HepG2 (cell line): ENCODE measurements at regions not wholly inside any gene's neighbourhood (a gene's known extent, or its start where the extent isn't known, plus 50 kb on each side); places are given as distances from the start of the nearest gene placed in this dataset.

Experiments
- ATAC-seq: fragments of 200-7000 bp; cut with Tn5 transposase; 3 replicates; pipeline ENCODE4 v1.9.1; 2020; ENCODE audit warnings: mild to moderate bottlenecking, moderate library complexity
- BruUV-seq: library from RNA; stranded (reverse); fragments of 400-500 nt; replicated peaks from 2 replicates; lab custom pipeline; 2021; lab: Mats Ljungman, UMichigan
- CTCF ChIA-PET: fragments of 300-600 bp; formaldehyde crosslinking; extraction: SDS; loops from one replicate; lab custom pipeline; 2021; ENCODE audit warnings: low total read pairs, inconsistent platforms, low intra/inter-chr PET ratio; lab: Yijun Ruan, JAX
- POLR2A ChIA-PET: fragments of 350-600 bp; sonication (Branson Sonifier 250); formaldehyde crosslinking; loops from one replicate; lab custom pipeline; 2020; ENCODE audit warnings: antibody characterized with exemption, inconsistent platforms; lab: Yijun Ruan, JAX
- DNase-seq: peaks from one replicate; pipeline ENCODE4 v3.0.0-alpha.2; 2015; ENCODE audit warnings: low spot score
- FAIRE-seq: peaks from 3 replicates; lab custom pipeline; 2011; peaks lifted over from hg19 to GRCh38; lab: Jason Lieb, UNC
- H2AFZ ChIP-seq: one replicate; pipeline ENCODE4 v1.6.1; 2011; ENCODE audit warnings: low read length, inconsistent platforms
- H3K27ac ChIP-seq: fragments of 300-600 bp; 3 replicates; pipeline ENCODE4 v1.8.0; 2011; ENCODE audit warnings: mixed run types, mild to moderate bottlenecking, mixed read lengths, low read length, inconsistent platforms; ENCODE audit not compliant: insufficient read depth; ENCODE audit errors: extremely low read length
- H3K27me3 ChIP-seq, 2 experiments: fragments of 200-600 bp in 1 of 2; 2 replicates in 1 of 2; 3 replicates in 1 of 2; pipeline versions ENCODE4 v1.6.0 to v1.8.0; 2011; ENCODE audit warnings: low read length in 2 of 2, mild to moderate bottlenecking in 2 of 2, moderate library complexity in 2 of 2, inconsistent platforms in 1 of 2; ENCODE audit not compliant: insufficient read depth in 2 of 2, control insufficient read depth in 1 of 2
- H3K36me3 ChIP-seq, 2 experiments: fragments of 200-600 bp in 1 of 2; replicated peaks in 1 of 2; 2 replicates in 1 of 2; 3 replicates in 1 of 2; pipeline versions ENCODE4 v1.5.1 to v1.8.0; 2011; ENCODE audit warnings: low read length in 2 of 2, inconsistent platforms in 1 of 2; ENCODE audit not compliant: insufficient read depth in 2 of 2, control insufficient read depth in 1 of 2
- H3K4me1 ChIP-seq: 2 replicates; pipeline ENCODE4 v1.5.1; 2012; ENCODE audit warnings: low read length, inconsistent platforms; ENCODE audit not compliant: insufficient read depth
- H3K4me2 ChIP-seq: 2 replicates; pipeline ENCODE4 v1.6.0; 2011; ENCODE audit warnings: low read depth, low read length, inconsistent platforms
- H3K4me3 ChIP-seq, 3 experiments: fragments of 200-600 bp in 1 of 3; sonication (generic), shearing (Covaris generic) in 1 of 3; replicated peaks in 1 of 3; 2 replicates each; pipeline ENCODE4 v1.5.1; 2011 to 2016; ENCODE audit warnings: low read length in 3 of 3, inconsistent platforms in 2 of 3, low read depth in 2 of 3, mild to moderate bottlenecking in 2 of 3, control low read depth in 1 of 3, mixed read lengths in 1 of 3; ENCODE audit not compliant: insufficient read depth in 1 of 3
- H3K79me2 ChIP-seq: one replicate; pipeline ENCODE4 v1.6.1; 2011; ENCODE audit warnings: low read length, inconsistent platforms; ENCODE audit not compliant: insufficient read depth
- H3K9ac ChIP-seq: 2 replicates; pipeline ENCODE4 v1.6.0; 2011; ENCODE audit warnings: mild to moderate bottlenecking, low read depth, low read length, inconsistent platforms; ENCODE audit not compliant: insufficient read depth
- H3K9me3 ChIP-seq: 2 replicates; pipeline ENCODE4 v1.5.1; 2012; ENCODE audit warnings: mild to moderate bottlenecking, low read length
- H4K20me1 ChIP-seq: 2 replicates; pipeline ENCODE4 v1.6.0; 2011; ENCODE audit warnings: inconsistent platforms, mild to moderate bottlenecking, low read length, moderate library complexity; ENCODE audit not compliant: insufficient read depth
- AGO2 ChIP-seq: fragments of 200-400 bp; formaldehyde crosslinking; optimal IDR thresholded peaks from 2 replicates; pipeline ENCODE3; 2017; ENCODE audit warnings: mild to moderate bottlenecking, low read depth, low read length, moderate library complexity
- ATF2 ChIP-seq: sonication (generic); formaldehyde crosslinking; IDR thresholded peaks from 2 replicates; pipeline ENCODE4 v1.4.0; 2020; ENCODE audit warnings: missing genetic modification reagents
- CBX2 ChIP-seq, 2 experiments: fragments of 200-600 bp in 1 of 2; sonication (generic); formaldehyde crosslinking in 1 of 2; IDR thresholded peaks; 2 replicates each; pipeline versions ENCODE4 v1.7.0 to v1.8.1; 2018 to 2022; ENCODE audit warnings: low read depth in 2 of 2, low read length in 1 of 2, mild to moderate bottlenecking in 1 of 2, missing genetic modification reagents in 1 of 2
- DMTF1 ChIP-seq: sonication (generic); formaldehyde crosslinking; IDR thresholded peaks from 2 replicates; pipeline ENCODE4 v1.4.0; 2020; ENCODE audit warnings: mild to moderate bottlenecking, missing genetic modification reagents
- HMG20B ChIP-seq: conservative IDR thresholded peaks from 2 replicates; pipeline ENCODE4 v1.6.1; 2016; ENCODE audit warnings: missing genetic modification reagents, missing compliant biosample characterization
- KMT2A ChIP-seq: sonication (generic); formaldehyde crosslinking; IDR thresholded peaks from 2 replicates; pipeline ENCODE4 v1.4.0; 2020; ENCODE audit warnings: missing genetic modification reagents
- LCORL ChIP-seq, 2 experiments: fragments of 450-650 bp in 1 of 2; sonication (generic) in 1 of 2; formaldehyde crosslinking in 1 of 2; IDR thresholded peaks; 2 replicates each; pipeline versions ENCODE4 v1.5.0 to v1.6.1; 2017 to 2020; ENCODE audit warnings: antibody characterized with exemption in 1 of 2, missing genetic modification reagents in 1 of 2
- MTA1 ChIP-seq: sonication (generic); formaldehyde crosslinking; IDR thresholded peaks from 2 replicates; pipeline ENCODE4 v1.4.0; 2020; ENCODE audit warnings: missing genetic modification reagents, mild to moderate bottlenecking, borderline replicate concordance
- MTF2 ChIP-seq: sonication (generic); formaldehyde crosslinking; IDR thresholded peaks from 2 replicates; pipeline ENCODE4 v1.5.0; 2020; ENCODE audit warnings: missing genetic modification reagents, borderline replicate concordance
- PRMT3 ChIP-seq: sonication (generic); formaldehyde crosslinking; IDR thresholded peaks from 2 replicates; pipeline ENCODE4 v1.8.1; 2022; ENCODE audit warnings: low read depth, mild to moderate bottlenecking, moderate library complexity, missing genetic modification reagents, borderline replicate concordance
- SETDB1 ChIP-seq: sonication (generic); formaldehyde crosslinking; IDR thresholded peaks from 2 replicates; pipeline ENCODE4 v1.5.1; 2020; ENCODE audit warnings: missing genetic modification reagents, mild to moderate bottlenecking, borderline replicate concordance
- ZBTB34 ChIP-seq: sonication (generic); formaldehyde crosslinking; IDR thresholded peaks from 2 replicates; pipeline ENCODE4 v1.8.0; 2022; ENCODE audit warnings: mild to moderate bottlenecking, missing genetic modification reagents
- ZFP37 ChIP-seq: sonication (generic); formaldehyde crosslinking; IDR thresholded peaks from 2 replicates; pipeline ENCODE4 v1.4.0; 2020; ENCODE audit warnings: missing genetic modification reagents, borderline replicate concordance
- ZNF232 ChIP-seq: sonication (generic); formaldehyde crosslinking; IDR thresholded peaks from 2 replicates; pipeline ENCODE4 v1.4.0; 2020; ENCODE audit warnings: missing genetic modification reagents, borderline replicate concordance
- ZNF451 ChIP-seq: sonication (generic); formaldehyde crosslinking; IDR thresholded peaks from 2 replicates; pipeline ENCODE4 v1.5.0; 2020; ENCODE audit warnings: mild to moderate bottlenecking, missing genetic modification reagents
- ZNF672 ChIP-seq: sonication (generic); formaldehyde crosslinking; IDR thresholded peaks from 2 replicates; pipeline ENCODE4 v1.8.1; 2022; ENCODE audit warnings: missing genetic modification reagents
- ZSCAN29 ChIP-seq: sonication (generic); formaldehyde crosslinking; conservative IDR thresholded peaks from 2 replicates; pipeline ENCODE4 v1.4.0; 2020; ENCODE audit warnings: mild to moderate bottlenecking, missing genetic modification reagents
- WGBS: methylation state at CpG from one replicate; pipeline ENCODE4 v1.1.6; 2017; ENCODE audit warnings: low lambda C conversion rate; 5-methylcytosine and 5-hydroxymethylcytosine counted together
- in situ Hi-C: cut with HindIII; loops from 2 replicates; pipeline ENCODE4 v1.10.0; 2017; ENCODE audit warnings: low pct_unique_long_range_greater_than_20kb; ENCODE audit not compliant: extremely low pct_ligation_motif_present
- intact Hi-C: fragments of 100-400 bp; cut with micrococcal nuclease; formaldehyde crosslinking; loops from one replicate; pipeline ENCODE4 v1.10.0; 2022; ENCODE audit not compliant: unreplicated experiment

- no peak for FAIRE-seq
- peaks cover 35% of the 10 kb centered on the region for H3K9me3 ChIP-seq
- no peak for DNase-seq
- 0% methylated on average over 1 of the region's 1 CpG for WGBS
- H3K79me2 ChIP-seq, result no peaks in the 10 kb centered on the region
- POLR2A ChIA-PET, result no interaction called here
- H3K27me3 ChIP-seq, result no peaks in the 10 kb centered on the region
- no peaks in the 10 kb centered on the region for H3K36me3 ChIP-seq
- H3K4me3 ChIP-seq, result no peak overlapping the region
- no TSS peak for BruUV-seq
- in situ Hi-C loops, result no loop called here
- TF ChIP-seq ATF2 (CRISPR knock-in tag), result no peak
- TF ChIP-seq AGO2, result no peak
- TF ChIP-seq ZFP37 (CRISPR knock-in tag), result no peak
- TF ChIP-seq CBX2 (IDR thresholded peaks at IDR 0.05; ENCODE audit: low read depth, low read length), result no peak
- TF ChIP-seq CBX2 (CRISPR knock-in tag; IDR thresholded peaks at IDR 0.05; ENCODE audit: low read depth), result no peak
- TF ChIP-seq SETDB1 (CRISPR knock-in tag), result no peak
- TF ChIP-seq ZNF232, result no peak
- TF ChIP-seq DMTF1 (CRISPR knock-in tag), result no peak
- TF ChIP-seq ZNF672 (CRISPR knock-in tag), result no peak
- TF ChIP-seq ZBTB34 (CRISPR knock-in tag), result no peak
- no peak for TF ChIP-seq KMT2A (CRISPR knock-in tag)
- TF ChIP-seq HMG20B (CRISPR knock-in tag), result no peak
- TF ChIP-seq ZNF451 (CRISPR knock-in tag), result no peak
- no peak for TF ChIP-seq MTA1
- TF ChIP-seq ZSCAN29 (CRISPR knock-in tag), result no peak
- TF ChIP-seq MTF2, result no peak
- TF ChIP-seq LCORL (IDR thresholded peaks at IDR 0.05), result no peak
- TF ChIP-seq LCORL (CRISPR knock-in tag; IDR thresholded peaks at IDR 0.05), result no peak
- TF ChIP-seq PRMT3 (CRISPR knock-in tag), result no peak
- H3K9ac ChIP-seq, result no peak overlapping the region
- no peak overlapping the region for H3K27ac ChIP-seq
- intact Hi-C loops, result no loop called here
- H3K4me2 ChIP-seq, result no peak overlapping the region
- ATAC-seq, result no peak
- H2AFZ ChIP-seq, result no peak overlapping the region
- H3K4me1 ChIP-seq, result no peaks in the 10 kb centered on the region
- CTCF ChIA-PET, result no interaction called here
- H4K20me1 ChIP-seq, result no peaks in the 10 kb centered on the region
Observed at GRCh38 chr12:87059231-87059630, 803.0 kb upstream of the MGAT4C start.
